ENCODE measurements at regions not wholly inside any gene's neighbourhood (a gene's known extent, or its start where the extent isn't known, plus 50 kb on each side); places are given as distances from the start of the nearest gene placed in this dataset.

DNA sequence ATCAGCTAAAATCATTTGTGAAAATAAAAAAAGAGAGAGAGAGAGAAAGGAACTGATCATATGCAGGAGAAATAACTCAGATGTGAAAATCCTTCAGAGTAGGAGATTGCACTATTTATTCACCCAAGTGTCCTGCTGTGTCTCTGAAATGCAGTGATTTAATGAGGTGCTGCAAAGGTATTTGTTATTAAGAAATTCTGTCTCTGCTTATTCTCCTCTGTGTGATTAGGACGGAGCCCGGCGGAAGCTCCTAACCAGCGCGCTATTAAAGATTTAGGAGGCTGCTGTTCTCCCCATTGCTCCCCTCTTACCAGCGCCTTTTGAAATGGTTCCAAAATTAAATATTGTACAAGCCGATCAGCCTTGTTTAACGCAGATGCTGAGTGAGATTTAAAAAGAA lies 528.3 kb downstream of the BUD13 start:
- Mint-ChIP-seq H3K36me3 (ENCODE audit: low read depth, unreplicated experiment) (no peaks in the 10 kb centered on the region), H3K4me3 (ENCODE audit: unreplicated experiment) (no peak overlapping the region), H3K27ac (ENCODE audit: unreplicated experiment) (no peak overlapping the region), H3K9me3 (ENCODE audit: unreplicated experiment) (no peaks in the 10 kb centered on the region), H3K27me3 (ENCODE audit: unreplicated experiment) (peaks cover 7% of the 10 kb centered on the region), H3K4me1 (ENCODE audit: unreplicated experiment) (no peaks in the 10 kb centered on the region)
- no peak for DNase-seq (ENCODE audit: low spot score)
- TF ChIP-seq CTCF (IDR thresholded peaks at IDR 0.05; ENCODE audit: unreplicated experiment), result no peak

GRCh38 chr11:116243991-116244390 lies 528.8 kb downstream of the BUD13 start:
- Mint-ChIP-seq H3K4me1 (ENCODE audit: unreplicated experiment) (no peaks in the 10 kb centered on the region), H3K27me3 (ENCODE audit: unreplicated experiment) (peaks cover 7% of the 10 kb centered on the region), H3K36me3 (ENCODE audit: low read depth, unreplicated experiment) (no peaks in the 10 kb centered on the region), H3K9me3 (ENCODE audit: unreplicated experiment) (no peaks in the 10 kb centered on the region), H3K27ac (ENCODE audit: unreplicated experiment) (no peak overlapping the region), H3K4me3 (ENCODE audit: unreplicated experiment) (no peak overlapping the region)
- TF ChIP-seq CTCF (IDR thresholded peaks at IDR 0.05; ENCODE audit: unreplicated experiment), result no peak
- DNase-seq (ENCODE audit: low spot score), result no peak

DNA sequence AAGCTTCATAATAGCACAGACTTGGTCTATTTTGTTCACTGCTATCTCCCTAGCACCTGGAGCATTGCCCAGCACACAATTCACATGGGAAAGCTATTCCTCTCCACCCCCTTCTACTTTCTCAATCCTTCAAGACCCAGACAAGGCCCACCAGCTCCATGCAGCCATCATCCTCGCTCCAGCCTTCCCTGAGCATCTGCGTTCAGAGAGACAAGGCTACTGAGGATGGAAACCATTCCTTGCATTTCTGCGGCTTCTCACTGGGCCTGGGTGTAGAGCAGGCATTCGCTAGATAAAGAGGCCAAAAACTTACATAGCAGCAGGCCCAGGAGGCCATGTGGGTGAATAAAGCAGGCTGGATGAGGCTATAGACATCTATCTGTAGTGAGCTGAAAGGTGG lies 530.8 kb downstream of the BUD13 start:
- Mint-ChIP-seq H3K27me3 (ENCODE audit: unreplicated experiment) (peaks cover 7% of the 10 kb centered on the region), H3K36me3 (ENCODE audit: low read depth, unreplicated experiment) (no peaks in the 10 kb centered on the region), H3K4me1 (ENCODE audit: unreplicated experiment) (no peaks in the 10 kb centered on the region), H3K4me3 (ENCODE audit: unreplicated experiment) (no peak overlapping the region), H3K9me3 (ENCODE audit: unreplicated experiment) (no peaks in the 10 kb centered on the region), H3K27ac (ENCODE audit: unreplicated experiment) (no peak overlapping the region)
- TF ChIP-seq CTCF (IDR thresholded peaks at IDR 0.05; ENCODE audit: unreplicated experiment), result no peak
- DNase-seq (ENCODE audit: low spot score), result no peak

DNA sequence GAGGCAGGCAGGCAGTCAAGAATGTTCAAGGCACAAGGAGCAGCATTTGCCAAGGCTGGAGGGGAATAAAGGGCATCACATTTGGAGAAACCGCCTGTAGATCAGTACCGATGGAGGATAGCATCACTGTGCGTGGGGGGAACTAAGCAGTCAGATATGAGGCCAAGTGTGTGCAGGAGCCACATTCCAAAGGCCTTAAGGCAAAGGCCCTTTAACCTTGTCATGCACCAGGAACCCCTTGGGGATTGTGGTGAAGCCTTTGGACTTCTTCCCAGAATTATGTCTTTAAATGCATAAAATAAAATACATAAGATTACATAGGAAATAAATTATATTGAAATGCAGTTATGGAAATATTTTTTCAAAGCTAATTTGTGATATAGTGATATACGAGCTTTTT lies 532.1 kb downstream of the BUD13 start:
- no peaks in the 10 kb centered on the region for H3K4me1 Mint-ChIP-seq (ENCODE audit: unreplicated experiment)
- H3K9me3 Mint-ChIP-seq (ENCODE audit: unreplicated experiment), result no peaks in the 10 kb centered on the region
- H3K27me3 Mint-ChIP-seq (ENCODE audit: unreplicated experiment), result peaks cover 3% of the 10 kb centered on the region
- H3K36me3 Mint-ChIP-seq (ENCODE audit: low read depth, unreplicated experiment), result no peaks in the 10 kb centered on the region
- TF ChIP-seq CTCF (IDR thresholded peaks at IDR 0.05; ENCODE audit: unreplicated experiment), result no peak
- no peak overlapping the region for H3K27ac Mint-ChIP-seq (ENCODE audit: unreplicated experiment)
- DNase-seq (ENCODE audit: low spot score), result no peak
- H3K4me3 Mint-ChIP-seq (ENCODE audit: unreplicated experiment), result no peak overlapping the region

DNA sequence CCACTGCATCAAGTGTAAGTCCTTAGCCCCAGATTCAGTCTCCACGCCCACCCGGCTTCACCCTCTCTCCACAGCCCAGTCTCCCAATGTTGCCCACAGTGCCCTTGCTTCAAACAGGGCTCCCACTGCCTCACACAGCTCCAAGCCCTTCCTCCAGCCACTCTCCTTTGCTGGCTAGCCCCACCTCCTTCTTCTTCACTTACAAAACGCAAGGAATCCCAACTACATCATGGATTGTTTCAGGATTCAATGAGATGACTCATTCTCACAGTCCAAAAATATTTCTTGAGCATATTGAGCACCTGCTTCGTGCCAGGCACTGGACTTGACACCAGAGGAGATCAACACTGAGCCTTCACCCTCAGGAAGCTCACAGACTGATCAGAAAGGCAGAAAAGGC lies 533.5 kb downstream of the BUD13 start:
- no peaks in the 10 kb centered on the region for H3K36me3 Mint-ChIP-seq (ENCODE audit: low read depth, unreplicated experiment)
- no peak overlapping the region for H3K27ac Mint-ChIP-seq (ENCODE audit: unreplicated experiment)
- no peak overlapping the region for H3K4me3 Mint-ChIP-seq (ENCODE audit: unreplicated experiment)
- no peak for TF ChIP-seq CTCF (IDR thresholded peaks at IDR 0.05; ENCODE audit: unreplicated experiment)
- no peak for DNase-seq (ENCODE audit: low spot score)
- peaks cover 3% of the 10 kb centered on the region for H3K27me3 Mint-ChIP-seq (ENCODE audit: unreplicated experiment)
- H3K9me3 Mint-ChIP-seq (ENCODE audit: unreplicated experiment), result no peaks in the 10 kb centered on the region
- H3K4me1 Mint-ChIP-seq (ENCODE audit: unreplicated experiment), result no peaks in the 10 kb centered on the region

Data from endothelial cell (in vitro differentiated cells).